Fibroblast of the aortic adventitia (primary cell): ENCODE measurements at regions not wholly inside any gene's neighbourhood (a gene's known extent, or its start where the extent isn't known, plus 50 kb on each side); places are given as distances from the start of the nearest gene placed in this dataset.
"Not testable (repeated sequence)": the region's sequence is repeated elsewhere in the genome, so short reads cannot be mapped to it uniquely, and the experiment has no call there.

Experiments used
- DNase-seq: peaks from one replicate; pipeline ENCODE4 v3.0.0-alpha.2; 2010; ENCODE audit warnings: low read depth
- H3K4me3 ChIP-seq: 2 replicates; pipeline ENCODE4 v1.5.1; 2011; ENCODE audit warnings: low read depth, mild to moderate bottlenecking, control low read depth, low read length, moderate library complexity
- CTCF ChIP-seq: IDR thresholded peaks from 2 replicates; pipeline ENCODE4 v1.5.1; 2011; ENCODE audit warnings: mild to moderate bottlenecking, low read length, control low read depth, inconsistent platforms; ENCODE audit not compliant: insufficient read depth

- peak; percentile 77 for DNase-seq
- H3K4me3 ChIP-seq = peak overlapping the region; percentile 61
- peak; percentile 95 for TF ChIP-seq CTCF
Observed at GRCh38 chr2:44087036-44087713, 81.5 kb upstream of the PPM1B start.

- peak overlapping the region; percentile 61 for H3K4me3 ChIP-seq
- DNase-seq = no peak
- TF ChIP-seq CTCF = no peak
Observed at GRCh38 chr2:44087714-44088092, 81.0 kb upstream of the PPM1B start.

GRCh38 chr2:44092519-44092918 is 76.2 kb upstream of the PPM1B start:
- H3K4me3 ChIP-seq, DNase-seq: not testable (repeated sequence)

- no peak overlapping the region for H3K4me3 ChIP-seq
- DNase-seq = no peak
- TF ChIP-seq CTCF = no peak
Observed at GRCh38 chr2:44093970-44094369, 74.7 kb upstream of the PPM1B start.

- DNase-seq = no peak
- no peak for TF ChIP-seq CTCF
- H3K4me3 ChIP-seq = no peak overlapping the region
Observed at GRCh38 chr2:44097322-44097907, 71.3 kb upstream of the PPM1B start.

GRCh38 chr2:44098050-44098449 is 70.6 kb upstream of the PPM1B start:
- TF ChIP-seq CTCF = no peak
- H3K4me3 ChIP-seq = no peak overlapping the region
- no peak for DNase-seq

- DNase-seq = no peak
- H3K4me3 ChIP-seq = no peak overlapping the region
- TF ChIP-seq CTCF = no peak
Observed at GRCh38 chr2:44098891-44099290, 69.8 kb upstream of the PPM1B start.
